ENCODE measurements at regions not wholly inside any gene's neighbourhood (a gene's known extent, or its start where the extent isn't known, plus 50 kb on each side); places are given as distances from the start of the nearest gene placed in this dataset.

- DNase-seq (no peak), ATAC-seq (no peak)
Measured at GRCh38 chr16:86018071-86018470, 119.1 kb downstream of the IRF8 start.

DNA sequence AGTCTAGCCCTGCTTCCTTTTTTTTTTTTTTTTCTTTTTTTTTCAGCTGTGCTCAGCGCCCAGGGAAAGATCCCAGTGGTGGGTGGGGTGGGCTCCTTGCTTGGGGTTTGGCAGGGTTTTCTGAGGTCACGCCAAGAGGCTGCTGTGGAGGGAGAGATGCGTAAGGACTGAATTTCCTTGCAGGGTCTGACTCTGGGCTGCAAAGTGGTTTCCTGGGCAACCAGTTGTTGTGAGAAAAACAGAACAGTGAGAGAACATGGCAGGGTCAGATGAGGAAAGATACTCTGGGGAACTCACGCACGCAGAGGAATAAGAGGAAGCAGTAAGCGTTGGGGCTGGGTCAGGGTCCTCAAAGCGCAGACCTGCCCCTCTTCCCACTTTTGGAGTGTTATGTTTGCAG is 119.5 kb downstream of the IRF8 start:
- ATAC-seq (peak; percentile 71), DNase-seq (peak; percentile 27)

DNA sequence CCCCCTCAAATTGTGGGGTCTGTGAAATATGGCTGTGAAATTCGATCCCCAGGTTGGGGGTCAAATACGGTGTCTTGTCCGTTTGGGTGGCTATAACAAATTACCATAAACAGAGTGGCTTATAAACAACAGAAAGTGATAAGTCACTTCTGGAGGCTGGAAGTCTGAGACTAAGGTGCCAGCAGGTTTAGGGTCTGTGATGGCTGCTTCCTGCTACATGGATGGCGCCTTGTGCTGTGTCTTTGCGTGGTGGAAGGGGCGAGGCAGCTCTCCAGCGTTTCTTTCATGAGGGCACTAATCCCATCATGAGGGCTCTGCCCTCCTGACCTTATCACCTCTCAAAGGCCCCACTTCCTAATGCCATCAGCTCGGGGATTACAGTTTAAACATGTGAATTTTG is 120.0 kb downstream of the IRF8 start:
- no peak for ATAC-seq
- DNase-seq = no peak

- peak; percentile 34 for DNase-seq
Measured at GRCh38 chr16:86019446-86020047, 120.6 kb downstream of the IRF8 start.

DNA sequence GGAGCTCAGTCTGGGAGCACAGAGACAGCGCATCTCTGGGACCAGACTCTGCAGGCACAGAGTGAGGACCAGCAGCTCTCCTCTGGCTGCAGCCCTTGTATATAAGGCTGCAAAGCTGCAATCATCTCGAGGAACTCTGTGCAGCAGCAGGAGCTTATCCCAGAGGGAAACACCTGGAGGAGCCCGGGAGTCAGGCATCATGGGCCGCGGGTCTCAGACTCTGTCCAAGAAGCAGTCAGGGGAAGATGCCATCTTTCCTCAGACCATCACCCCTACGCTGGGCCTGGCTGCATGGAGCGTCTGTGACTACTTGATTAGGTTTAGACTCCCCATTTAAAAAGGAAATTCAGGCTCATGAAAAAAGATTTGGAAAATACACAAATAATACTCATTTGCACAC is 122.0 kb downstream of the IRF8 start:
- ATAC-seq = no peak
- DNase-seq = no peak

More at GRCh38 chr16:86019446-86020047, 120.6 kb downstream of the IRF8 start:
- ATAC-seq = no peak

- ATAC-seq = no peak
- DNase-seq = no peak
Measured at GRCh38 chr16:86022381-86022960, 123.5 kb downstream of the IRF8 start.

- ATAC-seq (no peak), DNase-seq (no peak)
Measured at GRCh38 chr16:86024210-86024609, 125.2 kb downstream of the IRF8 start.

- ATAC-seq = no peak
- no peak for DNase-seq
Measured at GRCh38 chr16:86025706-86026105, 126.7 kb downstream of the IRF8 start.

GRCh38 chr16:86026171-86026910 is 127.4 kb downstream of the IRF8 start:
- ATAC-seq = no peak
- no peak for DNase-seq

DNA sequence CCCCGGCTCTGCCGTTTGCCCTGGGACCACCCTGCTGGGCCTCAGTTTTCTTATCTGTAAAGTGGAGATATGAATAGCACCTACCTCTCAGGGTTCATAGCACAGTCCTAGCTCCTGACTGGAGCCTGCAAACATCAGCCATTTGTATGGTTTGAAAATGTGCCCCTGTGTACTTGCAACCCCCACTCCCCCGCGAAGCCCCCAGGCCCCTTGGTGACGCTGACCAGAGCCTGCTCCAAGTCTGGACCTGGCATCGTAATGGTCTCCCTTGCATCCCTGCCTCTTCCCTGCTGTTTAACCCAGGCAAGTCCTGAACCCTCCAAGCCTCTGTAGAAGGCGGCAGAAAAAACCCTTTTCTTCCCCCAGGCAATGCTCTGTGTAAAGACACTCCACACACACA is 128.0 kb downstream of the IRF8 start:
- DNase-seq (no peak), ATAC-seq (no peak)

DNA sequence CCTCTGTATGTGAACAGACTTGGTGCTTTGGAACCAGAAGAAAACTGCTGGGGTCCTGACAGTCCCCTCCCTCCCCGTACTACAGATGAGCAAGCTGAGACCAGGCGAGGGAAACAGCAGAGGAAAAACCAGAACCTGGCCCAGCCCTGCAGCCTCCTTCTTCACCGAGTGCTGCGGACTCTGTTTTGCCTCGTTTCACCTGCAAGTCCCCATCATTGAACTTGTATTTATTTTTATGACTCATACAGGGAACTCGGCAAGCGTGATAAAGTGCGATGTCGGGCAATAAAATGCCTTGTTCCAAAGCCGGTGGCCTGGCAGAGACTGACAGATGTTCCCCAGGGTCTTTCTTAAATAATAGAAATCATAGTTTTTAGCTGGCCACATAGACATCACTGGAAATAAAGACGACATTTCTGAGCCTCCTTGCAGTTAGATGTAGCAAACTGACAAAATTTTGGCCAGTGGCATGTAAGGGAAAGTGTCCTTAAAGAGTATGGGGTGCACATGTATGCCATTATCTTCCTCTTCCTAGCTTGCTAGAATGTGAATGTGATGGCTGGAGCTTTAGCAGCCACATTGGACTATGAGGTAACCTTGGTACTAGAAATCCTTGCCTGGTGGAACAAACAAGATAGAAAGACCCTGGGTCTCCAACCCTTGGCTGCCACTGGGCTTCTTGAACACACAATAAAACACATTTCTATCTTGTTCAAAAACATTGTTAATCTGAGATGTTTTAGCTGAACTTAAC is 128.6 kb downstream of the IRF8 start:
- no peak for DNase-seq
- ATAC-seq = no peak

- no peak for DNase-seq
- ATAC-seq = no peak
Measured at GRCh38 chr16:86029131-86029741, 130.3 kb downstream of the IRF8 start.

DNA sequence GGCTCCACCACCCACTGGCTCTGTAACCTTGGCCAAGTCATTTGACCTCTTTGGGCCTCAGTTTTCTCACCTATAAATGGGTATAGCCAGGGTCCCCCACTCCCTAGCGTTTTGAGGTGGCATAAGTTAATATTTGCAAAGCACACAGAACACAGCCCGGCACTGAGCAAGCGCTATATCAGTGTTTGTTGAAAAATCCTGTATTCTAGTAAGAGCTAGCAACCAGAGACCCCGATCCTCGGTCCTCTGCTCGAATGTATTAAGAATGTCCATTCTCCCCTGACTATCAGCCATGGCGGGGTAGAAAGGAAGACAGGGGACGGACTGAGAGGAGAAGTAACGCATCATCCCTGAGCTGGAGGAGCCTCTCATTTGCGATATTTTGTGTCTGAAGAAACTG is 131.2 kb downstream of the IRF8 start:
- no peak for DNase-seq
- ATAC-seq = no peak

DNA sequence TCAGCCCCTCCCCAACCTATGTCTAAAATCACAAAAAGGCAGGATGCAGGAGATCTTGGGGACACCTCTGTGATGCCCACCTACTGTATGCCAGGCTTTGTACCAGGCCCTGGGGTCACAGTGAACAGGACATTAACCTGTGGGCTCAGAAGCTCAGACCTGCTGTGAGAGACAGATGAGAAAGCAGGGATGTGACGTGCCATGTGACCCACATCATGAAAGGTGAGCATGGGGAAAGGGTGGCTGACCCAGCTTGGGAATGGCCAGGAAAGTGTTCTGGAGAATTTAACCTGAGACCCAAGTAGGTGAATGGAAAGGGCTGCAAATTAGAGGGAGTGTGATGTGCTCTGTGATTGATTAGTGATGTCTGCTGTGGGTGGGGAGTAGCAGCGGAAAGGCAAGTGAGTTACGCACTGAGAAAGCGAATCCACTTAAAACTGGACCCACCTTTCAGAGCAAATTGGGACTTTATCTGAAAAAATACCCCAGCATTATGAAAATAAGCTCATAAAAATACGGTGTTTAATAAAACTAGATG is 132.2 kb downstream of the IRF8 start:
- no peak for DNase-seq
- ATAC-seq = no peak

GRCh38 chr16:86033016-86033474 is 134.1 kb downstream of the IRF8 start:
- DNase-seq (no peak), ATAC-seq (no peak)

GRCh38 chr16:86033971-86034370 is 135.0 kb downstream of the IRF8 start:
- no peak for ATAC-seq
- DNase-seq = no peak

GRCh38 chr16:86034421-86034919 is 135.5 kb downstream of the IRF8 start:
- ATAC-seq = no peak

DNA sequence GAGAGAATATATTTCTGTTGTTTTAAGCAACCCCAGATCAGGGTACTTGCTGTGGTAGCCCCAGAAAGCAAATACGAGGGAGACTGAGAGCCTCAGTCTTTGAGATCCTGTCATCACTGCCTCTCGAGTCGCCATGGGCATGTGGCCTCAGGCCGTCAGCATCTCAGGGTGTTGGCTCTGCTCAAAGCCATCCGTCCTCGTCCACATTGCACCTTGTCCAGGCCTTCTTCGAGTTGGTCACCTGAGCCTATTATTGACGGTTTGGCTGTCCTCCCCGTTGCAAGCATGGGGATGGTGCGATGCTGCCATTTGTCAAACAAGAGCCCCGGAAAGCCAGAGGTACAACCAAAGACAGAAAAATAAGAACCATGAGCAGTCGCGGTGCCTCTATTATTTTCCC is 136.9 kb downstream of the IRF8 start:
- no peak for DNase-seq
- ATAC-seq = no peak

More at GRCh38 chr16:86034421-86034919, 135.5 kb downstream of the IRF8 start:
- DNase-seq = no peak

- DNase-seq (no peak), ATAC-seq (no peak)
Measured at GRCh38 chr16:86037999-86038925, 139.3 kb downstream of the IRF8 start.

- peak; percentile 53 for DNase-seq
- ATAC-seq = peak; percentile 76
Measured at GRCh38 chr16:86038926-86039310, 140.0 kb downstream of the IRF8 start.

GRCh38 chr16:86039606-86040005 is 140.6 kb downstream of the IRF8 start:
- no peak for DNase-seq
- no peak for ATAC-seq
